GM19452 (cell line): ENCODE measurements at regions not wholly inside any gene's neighbourhood (a gene's known extent, or its start where the extent isn't known, plus 50 kb on each side); places are given as distances from the start of the nearest gene placed in this dataset.
"Not testable (repeated sequence)": the region's sequence is repeated elsewhere in the genome, so short reads cannot be mapped to it uniquely, and the experiment has no call there.

Experiments used
- ATAC-seq: cut with Tn5 transposase; IDR thresholded peaks from one replicate; pipeline ENCODE4 v1.9.1; 2021; ENCODE audit not compliant: unreplicated experiment

- no peak for ATAC-seq
Observed at GRCh38 chr3:187795207-187795960, 50.1 kb upstream of the BCL6 start.

- ATAC-seq: no peak
Observed at GRCh38 chr3:187798126-187798525, 52.9 kb upstream of the BCL6 start.

GRCh38 chr3:187798531-187799530, 53.6 kb upstream of the BCL6 start:
- no peak for ATAC-seq

- ATAC-seq: peak; percentile 46
Observed at GRCh38 chr3:187799942-187800641, 54.8 kb upstream of the BCL6 start.

GRCh38 chr3:187801152-187801551, 55.9 kb upstream of the BCL6 start:
- ATAC-seq: no peak

GRCh38 chr3:187802203-187802927, 57.1 kb upstream of the BCL6 start:
- no peak for ATAC-seq

- ATAC-seq: peak; percentile 93
Observed at GRCh38 chr3:187802928-187803259, 57.6 kb upstream of the BCL6 start.

- no peak for ATAC-seq
Observed at GRCh38 chr3:187804120-187804744, 59.0 kb upstream of the BCL6 start.

- ATAC-seq: no peak
Observed at GRCh38 chr3:187804745-187805121, 59.5 kb upstream of the BCL6 start.

- no peak for ATAC-seq
Observed at GRCh38 chr3:187805774-187806173, 60.5 kb upstream of the BCL6 start.

GRCh38 chr3:187807086-187807862, 62.0 kb upstream of the BCL6 start:
- no peak for ATAC-seq

GRCh38 chr3:187808527-187808895, 63.2 kb upstream of the BCL6 start:
- no peak for ATAC-seq

- ATAC-seq: no peak
Observed at GRCh38 chr3:187809612-187809991, 64.3 kb upstream of the BCL6 start.

GRCh38 chr3:187810021-187810446, 64.8 kb upstream of the BCL6 start:
- no peak for ATAC-seq

GRCh38 chr3:187811585-187812250, 66.5 kb upstream of the BCL6 start:
- ATAC-seq: no peak

GRCh38 chr3:187812496-187812895, 67.2 kb upstream of the BCL6 start:
- ATAC-seq: no peak

- no peak for ATAC-seq
Observed at GRCh38 chr3:187813198-187813597, 67.9 kb upstream of the BCL6 start.

GRCh38 chr3:187817766-187818165, 72.5 kb upstream of the BCL6 start:
- ATAC-seq: not testable (repeated sequence)
